ENCODE measurements at regions not wholly inside any gene's neighbourhood (a gene's known extent, or its start where the extent isn't known, plus 50 kb on each side); places are given as distances from the start of the nearest gene placed in this dataset.

DNA sequence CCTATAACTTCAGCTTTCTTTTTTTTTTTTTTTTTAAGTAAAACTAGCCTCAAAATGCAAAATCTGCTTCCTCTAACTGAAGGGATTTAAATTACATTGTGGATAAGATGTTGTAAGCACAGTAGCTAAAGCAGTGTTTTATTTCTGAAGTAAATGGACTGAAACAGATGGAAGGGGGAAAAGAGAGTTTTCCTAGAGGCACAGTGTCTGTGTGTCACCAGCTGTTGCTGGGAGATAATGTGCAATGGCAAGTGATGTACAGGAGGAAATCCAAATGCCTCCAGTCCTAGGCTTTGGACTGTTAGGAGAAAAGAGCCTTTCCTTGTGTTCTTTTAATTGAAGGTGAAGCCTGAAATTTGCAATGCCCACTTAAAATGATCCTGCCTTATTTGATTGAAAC is 672.1 kb downstream of the GRXCR1 start:
- Histone ChIP-seq H3K9me3 (ENCODE audit: control insufficient read depth, low read depth, low read length) (no peaks in the 10 kb centered on the region), H3K9ac (ENCODE audit: control insufficient read depth, extremely low read depth, insufficient read depth, low read length) (no peak overlapping the region), H3K27ac (ENCODE audit: control insufficient read depth, insufficient read depth, low read length) (no peak overlapping the region), H3K4me1 (ENCODE audit: control insufficient read depth, extremely low read depth, insufficient read depth, low read length) (no peaks in the 10 kb centered on the region), H3K27me3 (ENCODE audit: control insufficient read depth, extremely low read depth, insufficient read depth, low read length) (no peaks in the 10 kb centered on the region), H3K9me1 (ENCODE audit: control insufficient read depth, extremely low read depth, insufficient read depth, low read length) (no peaks in the 10 kb centered on the region), H4K20me1 (ENCODE audit: control insufficient read depth, extremely low read depth, insufficient read depth, low read length) (no peaks in the 10 kb centered on the region), H3K4me2 (ENCODE audit: control insufficient read depth, extremely low read depth, insufficient read depth, low read depth, low read length) (no peak overlapping the region), H3K4me3 (ENCODE audit: control insufficient read depth in 2 of 3, extremely low read depth in 1 of 3, insufficient read depth in 2 of 3, low read depth in 1 of 3, low read length in 3 of 3) (no peak overlapping the region), H3K79me2 (ENCODE audit: control insufficient read depth, insufficient read depth, low read length) (no peaks in the 10 kb centered on the region), H2AFZ (ENCODE audit: control insufficient read depth, low read length) (no peak overlapping the region), H3K36me3 (ENCODE audit: control insufficient read depth in 2 of 2, extremely low read depth in 1 of 2, insufficient read depth in 2 of 2, low read length in 2 of 2) (no peaks in the 10 kb centered on the region)
- FAIRE-seq (no peak), DNase-seq (ENCODE audit: low read depth, low spot score) (no peak)
- TF ChIP-seq, protein P1, sequence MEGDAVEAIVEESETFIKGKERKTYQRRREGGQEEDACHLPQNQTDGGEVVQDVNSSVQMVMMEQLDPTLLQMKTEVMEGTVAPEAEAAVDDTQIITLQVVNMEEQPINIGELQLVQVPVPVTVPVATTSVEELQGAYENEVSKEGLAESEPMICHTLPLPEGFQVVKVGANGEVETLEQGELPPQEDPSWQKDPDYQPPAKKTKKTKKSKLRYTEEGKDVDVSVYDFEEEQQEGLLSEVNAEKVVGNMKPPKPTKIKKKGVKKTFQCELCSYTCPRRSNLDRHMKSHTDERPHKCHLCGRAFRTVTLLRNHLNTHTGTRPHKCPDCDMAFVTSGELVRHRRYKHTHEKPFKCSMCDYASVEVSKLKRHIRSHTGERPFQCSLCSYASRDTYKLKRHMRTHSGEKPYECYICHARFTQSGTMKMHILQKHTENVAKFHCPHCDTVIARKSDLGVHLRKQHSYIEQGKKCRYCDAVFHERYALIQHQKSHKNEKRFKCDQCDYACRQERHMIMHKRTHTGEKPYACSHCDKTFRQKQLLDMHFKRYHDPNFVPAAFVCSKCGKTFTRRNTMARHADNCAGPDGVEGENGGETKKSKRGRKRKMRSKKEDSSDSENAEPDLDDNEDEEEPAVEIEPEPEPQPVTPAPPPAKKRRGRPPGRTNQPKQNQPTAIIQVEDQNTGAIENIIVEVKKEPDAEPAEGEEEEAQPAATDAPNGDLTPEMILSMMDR (optimal IDR thresholded peaks at IDR 0.05 in 1 of 3, IDR thresholded peaks at IDR 0.05 in 1 of 3, conservative IDR thresholded peaks at IDR 0.05 in 1 of 3; ENCODE audit: extremely low read depth in 1 of 3, insufficient read depth in 2 of 3, low read length in 3 of 3): no peak
- no peak for TF ChIP-seq EZH2 (IDR thresholded peaks at IDR 0.05; ENCODE audit: low read length)
- dilution Hi-C loops (cut with MboI; ENCODE audit: extremely low pct_ligation_motif_present, low sequenced_read_pairs): no loop called here

DNA sequence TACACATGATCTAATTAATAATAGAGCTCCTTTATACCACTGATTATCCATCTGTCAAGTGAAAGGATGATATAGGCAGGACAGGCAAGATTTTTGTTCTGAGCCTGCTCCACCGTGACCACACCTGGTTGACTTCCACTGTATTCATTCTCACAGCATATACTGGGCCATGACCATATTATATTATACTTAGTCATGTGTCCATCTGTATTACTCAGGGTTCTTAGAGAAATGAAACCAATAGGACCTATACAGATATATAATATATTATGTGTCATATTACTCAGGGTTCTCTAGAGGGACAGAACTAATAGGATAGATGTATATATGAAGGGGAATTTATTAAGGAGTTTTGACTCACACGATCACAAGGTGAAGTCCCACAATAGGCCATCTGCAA is 675.1 kb downstream of the GRXCR1 start:
- H3K4me2 ChIP-seq (ENCODE audit: control insufficient read depth, extremely low read depth, insufficient read depth, low read depth, low read length): no peak overlapping the region
- no peak overlapping the region for H3K9ac ChIP-seq (ENCODE audit: control insufficient read depth, extremely low read depth, insufficient read depth, low read length)
- FAIRE-seq: no peak
- H3K9me1 ChIP-seq (ENCODE audit: control insufficient read depth, extremely low read depth, insufficient read depth, low read length): no peaks in the 10 kb centered on the region
- no peaks in the 10 kb centered on the region for H4K20me1 ChIP-seq (ENCODE audit: control insufficient read depth, extremely low read depth, insufficient read depth, low read length)
- dilution Hi-C loops (cut with MboI; ENCODE audit: extremely low pct_ligation_motif_present, low sequenced_read_pairs): no loop called here
- H3K4me1 ChIP-seq (ENCODE audit: control insufficient read depth, extremely low read depth, insufficient read depth, low read length): no peaks in the 10 kb centered on the region
- no peak overlapping the region for H2AFZ ChIP-seq (ENCODE audit: control insufficient read depth, low read length)
- H3K79me2 ChIP-seq (ENCODE audit: control insufficient read depth, insufficient read depth, low read length): no peaks in the 10 kb centered on the region
- no peaks in the 10 kb centered on the region for H3K9me3 ChIP-seq (ENCODE audit: control insufficient read depth, low read depth, low read length)
- H3K27me3 ChIP-seq (ENCODE audit: control insufficient read depth, extremely low read depth, insufficient read depth, low read length): no peaks in the 10 kb centered on the region
- no peak for DNase-seq (ENCODE audit: low read depth, low spot score)
- H3K36me3 ChIP-seq (ENCODE audit: control insufficient read depth in 2 of 2, extremely low read depth in 1 of 2, insufficient read depth in 2 of 2, low read length in 2 of 2): no peaks in the 10 kb centered on the region
- no peak overlapping the region for H3K27ac ChIP-seq (ENCODE audit: control insufficient read depth, insufficient read depth, low read length)
- TF ChIP-seq, protein P1 (optimal IDR thresholded peaks at IDR 0.05 in 1 of 3, IDR thresholded peaks at IDR 0.05 in 1 of 3, conservative IDR thresholded peaks at IDR 0.05 in 1 of 3; ENCODE audit: extremely low read depth in 1 of 3, insufficient read depth in 2 of 3, low read length in 3 of 3): no peak
- TF ChIP-seq EZH2 (IDR thresholded peaks at IDR 0.05; ENCODE audit: low read length): no peak
- no peak overlapping the region for H3K4me3 ChIP-seq (ENCODE audit: control insufficient read depth in 2 of 3, extremely low read depth in 1 of 3, insufficient read depth in 2 of 3, low read depth in 1 of 3, low read length in 3 of 3)

Measured in keratinocyte (primary cell).